Loucy (cell line): ENCODE measurements at regions not wholly inside any gene's neighbourhood (a gene's known extent, or its start where the extent isn't known, plus 50 kb on each side); places are given as distances from the start of the nearest gene placed in this dataset.

Experiments used
- H2AFZ ChIP-seq: fragments of 200-600 bp; sonication (generic); 2 replicates; pipeline ENCODE4 v1.6.0; 2016; ENCODE audit warnings: antibody characterized with exemption, mild to moderate bottlenecking, low read length, moderate library complexity
- H3F3A ChIP-seq: fragments of 200-600 bp; 2 replicates; pipeline ENCODE4 v1.6.0; 2016; ENCODE audit warnings: antibody characterized with exemption, low read depth, mild to moderate bottlenecking
- H3K27me3 ChIP-seq: fragments of 200-600 bp; sonication (generic); 2 replicates; pipeline ENCODE4 v1.6.1; 2014; ENCODE audit warnings: low read length, mild to moderate bottlenecking; ENCODE audit not compliant: insufficient read depth, poor library complexity, severe bottlenecking
- H3K36me3 ChIP-seq: fragments of 200-600 bp; sonication (generic); 2 replicates; pipeline ENCODE4 v1.6.1; 2016; ENCODE audit warnings: low read length; ENCODE audit not compliant: insufficient read depth
- H3K4me1 ChIP-seq: fragments of 200-600 bp; sonication (generic); 2 replicates; pipeline ENCODE4 v1.5.1; 2014; ENCODE audit warnings: low read length, mild to moderate bottlenecking; ENCODE audit not compliant: insufficient read depth, poor library complexity, severe bottlenecking
- H3K4me2 ChIP-seq: fragments of 200-600 bp; sonication (generic); 2 replicates; pipeline ENCODE4 v1.6.0; 2014; ENCODE audit warnings: antibody characterized with exemption, low read length, low read depth, mild to moderate bottlenecking; ENCODE audit not compliant: poor library complexity, severe bottlenecking
- H3K4me3 ChIP-seq: fragments of 200-600 bp; sonication (generic); 2 replicates; pipeline ENCODE4 v1.5.1; 2014; ENCODE audit warnings: low read length, mild to moderate bottlenecking, mixed read lengths; ENCODE audit not compliant: poor library complexity, severe bottlenecking
- H3K79me2 ChIP-seq: fragments of 200-600 bp; sonication (generic); 2 replicates; pipeline ENCODE4 v1.6.1; 2014; ENCODE audit warnings: low read length; ENCODE audit not compliant: insufficient read depth
- H3K9ac ChIP-seq: fragments of 200-600 bp; sonication (generic); 2 replicates; pipeline ENCODE4 v1.6.0; 2014; ENCODE audit warnings: mild to moderate bottlenecking, low read depth, low read length, moderate library complexity; ENCODE audit not compliant: poor library complexity, severe bottlenecking
- H3K9me2 ChIP-seq: fragments of 200-600 bp; sonication (generic); replicated peaks from 2 replicates; pipeline ENCODE4 v1.6.1; 2016; ENCODE audit warnings: low read depth, low read length, mixed read lengths
- H3K9me3 ChIP-seq: fragments of 200-600 bp; sonication (generic); 2 replicates; pipeline ENCODE4 v1.6.1; 2014; ENCODE audit warnings: mild to moderate bottlenecking, antibody characterized with exemption, low read length, low read depth; ENCODE audit not compliant: insufficient read depth
- H4K20me1 ChIP-seq: fragments of 200-600 bp; sonication (generic); 2 replicates; pipeline ENCODE4 v1.6.0; 2014; ENCODE audit warnings: antibody characterized with exemption, low read length, mild to moderate bottlenecking; ENCODE audit not compliant: insufficient read depth, poor library complexity, severe bottlenecking
- EZH2phosphoT487 ChIP-seq: fragments of 200-600 bp; IDR thresholded peaks from 2 replicates; pipeline ENCODE4 v1.6.1; 2018; ENCODE audit warnings: antibody characterized with exemption, mild to moderate bottlenecking, moderate library complexity, borderline replicate concordance
- TF ChIP-seq, protein P1 (sequence below): fragments of 200-600 bp; sonication (generic); conservative IDR thresholded peaks from 2 replicates; pipeline ENCODE4 v1.5.1; 2014; ENCODE audit warnings: mild to moderate bottlenecking, antibody characterized with exemption, low read length

DNA sequence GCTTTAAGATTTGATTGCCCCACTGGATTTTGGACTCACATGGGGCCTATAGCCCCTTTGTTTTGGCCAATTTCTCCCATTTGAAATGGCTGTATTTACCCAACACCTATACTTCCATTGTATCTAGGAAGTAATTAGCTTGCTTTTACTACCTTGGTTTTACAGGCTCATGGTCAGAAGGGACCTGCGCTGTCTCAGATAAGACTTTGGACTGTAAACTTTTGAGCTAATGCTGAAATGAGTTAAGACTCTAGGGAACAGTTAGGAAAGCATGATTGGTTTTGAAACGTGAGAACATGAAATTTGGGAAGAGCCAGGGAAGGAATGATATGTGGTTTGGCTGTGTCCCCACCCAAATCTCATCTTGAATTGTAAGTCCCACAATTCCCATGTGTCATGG, 419.0 kb upstream of the TMPO start:
- H3K79me2 ChIP-seq, result no peaks in the 10 kb centered on the region
- H3K36me3 ChIP-seq, result no peaks in the 10 kb centered on the region
- H3F3A ChIP-seq, result no peaks in the 10 kb centered on the region
- H4K20me1 ChIP-seq, result no peaks in the 10 kb centered on the region
- no peaks in the 10 kb centered on the region for H3K27me3 ChIP-seq
- no peak overlapping the region for H3K9ac ChIP-seq
- no peak overlapping the region for H3K4me2 ChIP-seq
- no peaks in the 10 kb centered on the region for H3K4me1 ChIP-seq
- no peaks in the 10 kb centered on the region for H3K9me2 ChIP-seq
- no peak overlapping the region for H2AFZ ChIP-seq
- no peak overlapping the region for H3K4me3 ChIP-seq
- TF ChIP-seq, protein P1, sequence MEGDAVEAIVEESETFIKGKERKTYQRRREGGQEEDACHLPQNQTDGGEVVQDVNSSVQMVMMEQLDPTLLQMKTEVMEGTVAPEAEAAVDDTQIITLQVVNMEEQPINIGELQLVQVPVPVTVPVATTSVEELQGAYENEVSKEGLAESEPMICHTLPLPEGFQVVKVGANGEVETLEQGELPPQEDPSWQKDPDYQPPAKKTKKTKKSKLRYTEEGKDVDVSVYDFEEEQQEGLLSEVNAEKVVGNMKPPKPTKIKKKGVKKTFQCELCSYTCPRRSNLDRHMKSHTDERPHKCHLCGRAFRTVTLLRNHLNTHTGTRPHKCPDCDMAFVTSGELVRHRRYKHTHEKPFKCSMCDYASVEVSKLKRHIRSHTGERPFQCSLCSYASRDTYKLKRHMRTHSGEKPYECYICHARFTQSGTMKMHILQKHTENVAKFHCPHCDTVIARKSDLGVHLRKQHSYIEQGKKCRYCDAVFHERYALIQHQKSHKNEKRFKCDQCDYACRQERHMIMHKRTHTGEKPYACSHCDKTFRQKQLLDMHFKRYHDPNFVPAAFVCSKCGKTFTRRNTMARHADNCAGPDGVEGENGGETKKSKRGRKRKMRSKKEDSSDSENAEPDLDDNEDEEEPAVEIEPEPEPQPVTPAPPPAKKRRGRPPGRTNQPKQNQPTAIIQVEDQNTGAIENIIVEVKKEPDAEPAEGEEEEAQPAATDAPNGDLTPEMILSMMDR, result no peak
- no peak for TF ChIP-seq EZH2phosphoT487
- H3K9me3 ChIP-seq, result no peaks in the 10 kb centered on the region; the same call in 1 of the 2 replicates

DNA sequence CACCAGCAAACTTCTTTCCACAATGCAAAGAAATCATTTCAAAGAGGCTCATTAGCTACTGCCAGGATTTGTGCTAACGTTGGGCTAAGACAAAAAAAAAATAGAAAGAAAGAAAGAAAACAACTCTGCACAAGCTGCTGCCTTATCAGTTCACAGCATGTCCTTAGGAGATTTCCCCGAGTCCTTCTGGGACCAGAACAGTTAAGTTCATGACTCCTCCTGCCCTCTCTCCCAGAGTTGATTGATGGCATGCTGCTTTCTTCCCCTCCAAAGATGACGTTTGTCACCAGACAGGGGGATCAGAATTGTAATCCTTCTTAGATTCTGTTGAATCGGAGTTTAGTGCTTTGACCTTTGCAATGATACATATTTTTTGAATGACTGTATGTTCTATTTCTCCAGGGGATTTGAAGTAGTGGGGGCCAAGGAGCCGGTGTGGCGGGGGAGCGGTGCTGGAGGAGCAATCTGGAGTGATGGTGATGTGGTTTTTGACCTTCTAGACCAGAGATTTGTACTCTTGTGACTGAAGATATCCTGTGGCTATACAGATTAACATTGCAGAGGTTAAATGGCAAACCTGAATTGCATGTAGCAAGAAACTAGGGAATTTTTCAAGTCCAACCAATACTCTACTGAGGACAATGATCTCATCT, 409.2 kb upstream of the TMPO start:
- Histone ChIP-seq H3K9me2 (no peaks in the 10 kb centered on the region), H3K27me3 (no peaks in the 10 kb centered on the region), H3K4me1 (peaks cover 11% of the 10 kb centered on the region), H3F3A (no peaks in the 10 kb centered on the region), H3K4me3 (no peak overlapping the region), H4K20me1 (no peaks in the 10 kb centered on the region), H3K9me3 (no peaks in the 10 kb centered on the region), H2AFZ (no peak overlapping the region), H3K4me2 (no peak overlapping the region), H3K79me2 (no peaks in the 10 kb centered on the region), H3K36me3 (no peaks in the 10 kb centered on the region), H3K9ac (no peak overlapping the region)
- no peak for TF ChIP-seq EZH2phosphoT487
- TF ChIP-seq, protein P1, result no peak

DNA sequence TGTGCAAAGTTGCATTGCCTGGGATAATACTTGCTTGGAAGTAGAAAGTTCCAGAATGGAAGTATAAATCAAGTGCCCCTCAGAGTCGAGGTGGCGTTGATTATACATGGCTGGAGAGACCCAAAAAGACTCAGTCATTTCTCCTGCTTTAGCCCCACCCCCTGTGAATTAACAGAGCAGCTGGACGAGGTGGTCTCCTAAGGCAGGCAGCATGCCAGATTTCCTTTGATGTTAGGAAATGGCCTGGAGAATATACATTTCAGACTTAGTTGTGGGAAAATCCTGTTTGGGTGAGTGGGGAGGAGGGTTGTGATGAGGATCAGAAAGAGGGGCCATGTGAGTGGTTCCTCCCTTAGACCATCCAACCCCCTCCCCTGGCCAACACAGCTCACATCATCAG, 406.1 kb upstream of the TMPO start:
- Histone ChIP-seq H3K4me1 (peaks cover 11% of the 10 kb centered on the region), H3K9ac (no peak overlapping the region), H3K9me3 (no peaks in the 10 kb centered on the region), H3K27me3 (no peaks in the 10 kb centered on the region), H3K36me3 (no peaks in the 10 kb centered on the region), H3F3A (no peaks in the 10 kb centered on the region), H3K9me2 (no peaks in the 10 kb centered on the region), H2AFZ (no peak overlapping the region), H3K79me2 (no peaks in the 10 kb centered on the region), H3K4me3 (no peak overlapping the region), H3K4me2 (no peak overlapping the region), H4K20me1 (no peaks in the 10 kb centered on the region)
- TF ChIP-seq EZH2phosphoT487, result no peak
- TF ChIP-seq, protein P1, result no peak
